H9 (cell line): ENCODE measurements at regions not wholly inside any gene's neighbourhood (a gene's known extent, or its start where the extent isn't known, plus 50 kb on each side); places are given as distances from the start of the nearest gene placed in this dataset.

Experiments
- DNase-seq: peaks from one replicate; pipeline ENCODE4 v3.0.0-alpha.2; 2017
- H2AFZ ChIP-seq: one replicate; pipeline ENCODE4 v1.6.1; 2013; ENCODE audit warnings: mild to moderate bottlenecking, low read length, control low read depth, moderate library complexity
- H2AK5ac ChIP-seq: 2 replicates; pipeline ENCODE4 v1.6.1; 2013; ENCODE audit warnings: low read length, control low read depth, mixed read lengths; ENCODE audit not compliant: insufficient read length
- H2BK120ac ChIP-seq: one replicate; pipeline ENCODE4 v1.6.1; 2013; ENCODE audit warnings: low read depth, mild to moderate bottlenecking, low read length, control low read depth, inconsistent platforms; ENCODE audit not compliant: poor library complexity, severe bottlenecking
- H2BK12ac ChIP-seq: 2 replicates; pipeline ENCODE4 v1.6.1; 2013; ENCODE audit warnings: low read length, control low read depth, mixed read lengths, low read depth; ENCODE audit not compliant: insufficient read length
- H2BK15ac ChIP-seq: 2 replicates; pipeline ENCODE4 v1.6.1; 2013; ENCODE audit warnings: low read depth, low read length, control low read depth
- H2BK20ac ChIP-seq: one replicate; pipeline ENCODE4 v1.6.1; 2013; ENCODE audit warnings: low read depth, mild to moderate bottlenecking, low read length, control low read depth, inconsistent platforms; ENCODE audit not compliant: poor library complexity, severe bottlenecking
- H2BK5ac ChIP-seq: 2 replicates; pipeline ENCODE4 v1.6.1; 2013; ENCODE audit warnings: low read length, control low read depth, mixed read lengths; ENCODE audit not compliant: insufficient read length
- H3K14ac ChIP-seq: 2 replicates; pipeline ENCODE4 v1.6.1; 2013; ENCODE audit warnings: low read length, control low read depth; ENCODE audit not compliant: insufficient read depth
- H3K18ac ChIP-seq: 2 replicates; pipeline ENCODE4 v1.6.1; 2013; ENCODE audit warnings: low read depth, mild to moderate bottlenecking, mixed read lengths, low read length, control low read depth; ENCODE audit not compliant: insufficient read length
- H3K23ac ChIP-seq: 2 replicates; pipeline ENCODE4 v1.6.1; 2013; ENCODE audit warnings: low read length, control low read depth, mixed read lengths, low read depth; ENCODE audit not compliant: insufficient read length
- H3K23me2 ChIP-seq: 2 replicates; pipeline ENCODE4 v1.6.1; 2013; ENCODE audit warnings: low read depth, mild to moderate bottlenecking, mixed read lengths, low read length, control low read depth; ENCODE audit not compliant: insufficient read length, poor library complexity, severe bottlenecking
- H3K27ac ChIP-seq: 2 replicates; pipeline ENCODE4 v1.5.1; 2013; ENCODE audit warnings: low read length, control low read depth, mixed read lengths, low read depth; ENCODE audit not compliant: insufficient read length
- H3K27me3 ChIP-seq: 2 replicates; pipeline ENCODE4 v1.6.1; 2013; ENCODE audit warnings: low read length, control low read depth, inconsistent platforms; ENCODE audit not compliant: insufficient read depth
- H3K4ac ChIP-seq: 2 replicates; pipeline ENCODE4 v1.6.1; 2013; ENCODE audit warnings: low read depth, mild to moderate bottlenecking, control low read depth, inconsistent platforms, low read length, moderate library complexity
- H3K4me1 ChIP-seq: 2 replicates; pipeline ENCODE4 v1.6.1; 2013; ENCODE audit warnings: low read length, control low read depth, inconsistent platforms; ENCODE audit not compliant: insufficient read depth
- H3K4me2 ChIP-seq: 2 replicates; pipeline ENCODE4 v1.6.1; 2013; ENCODE audit warnings: low read length, control low read depth, mixed read lengths; ENCODE audit not compliant: insufficient read length, insufficient read depth
- H3K56ac ChIP-seq: 2 replicates; pipeline ENCODE4 v1.6.1; 2013; ENCODE audit warnings: low read depth, mild to moderate bottlenecking, mixed read lengths, low read length, control low read depth; ENCODE audit not compliant: insufficient read length
- H3K79me1 ChIP-seq: 2 replicates; pipeline ENCODE4 v1.6.1; 2013; ENCODE audit warnings: low read depth, mild to moderate bottlenecking, moderate library complexity, low read length, control low read depth, inconsistent platforms; ENCODE audit not compliant: insufficient read depth, poor library complexity, severe bottlenecking
- H3K79me2 ChIP-seq: 2 replicates; pipeline ENCODE4 v1.6.1; 2013; ENCODE audit warnings: low read length, control low read depth, inconsistent platforms; ENCODE audit not compliant: insufficient read depth
- H3K9ac ChIP-seq: 2 replicates; pipeline ENCODE4 v1.6.1; 2013; ENCODE audit warnings: low read length, control low read depth, mixed read lengths; ENCODE audit not compliant: insufficient read length; ENCODE audit errors: extremely low read depth
- H3K9me3 ChIP-seq: one replicate; pipeline ENCODE4 v1.6.1; 2013; ENCODE audit warnings: low read depth, low read length, inconsistent platforms; ENCODE audit not compliant: control insufficient read depth
- H3T11ph ChIP-seq: one replicate; pipeline ENCODE4 v1.6.1; 2013; ENCODE audit warnings: mild to moderate bottlenecking, low read length, control low read depth, inconsistent platforms
- H4K20me1 ChIP-seq: one replicate; pipeline ENCODE4 v1.6.1; 2013; ENCODE audit not compliant: control insufficient read depth, insufficient read length, insufficient read depth
- H4K5ac ChIP-seq: 2 replicates; pipeline ENCODE4 v1.6.1; 2013; ENCODE audit warnings: low read depth, mild to moderate bottlenecking, mixed read lengths, low read length, control low read depth; ENCODE audit not compliant: insufficient read length
- H4K8ac ChIP-seq: replicated peaks from 2 replicates; pipeline ENCODE4 v1.6.1; 2013; ENCODE audit warnings: low read length, control low read depth, mixed read lengths, low read depth; ENCODE audit not compliant: insufficient read length
- H4K91ac ChIP-seq: 2 replicates; pipeline ENCODE4 v1.6.1; 2013; ENCODE audit warnings: low read depth, mild to moderate bottlenecking, moderate library complexity, mixed read lengths, low read length, control low read depth; ENCODE audit not compliant: insufficient read length
- H3K27ac Mint-ChIP-seq, 3 experiments: 2 replicates in 2 of 3; 3 replicates in 1 of 3; pipeline ENCODE4 v1.8.0; 2020 to 2021; ENCODE audit warnings: mixed read lengths in 3 of 3, mild to moderate bottlenecking in 1 of 3, moderate library complexity in 1 of 3
- H3K27me3 Mint-ChIP-seq: 2 replicates; pipeline ENCODE4 v1.8.0; 2021; ENCODE audit warnings: low read depth, mild to moderate bottlenecking, moderate library complexity, mixed read lengths
- H3K36me3 Mint-ChIP-seq, 3 experiments: 2 replicates in 2 of 3; 3 replicates in 1 of 3; pipeline ENCODE4 v1.8.0; 2020 to 2021; ENCODE audit warnings: low read depth in 3 of 3, mixed read lengths in 3 of 3; ENCODE audit not compliant: insufficient read depth in 1 of 3
- H3K4me1 Mint-ChIP-seq, 2 experiments: 2 replicates each; pipeline ENCODE4 v1.8.0; 2020; ENCODE audit warnings: mixed read lengths in 2 of 2
- H3K4me3 Mint-ChIP-seq, 2 experiments: 2 replicates in 1 of 2; 3 replicates in 1 of 2; pipeline ENCODE4 v1.8.0; 2020 to 2021; ENCODE audit warnings: mild to moderate bottlenecking in 2 of 2, mixed read lengths in 2 of 2, moderate library complexity in 1 of 2
- H3K9me3 Mint-ChIP-seq, 2 experiments: 2 replicates in 1 of 2; 3 replicates in 1 of 2; pipeline ENCODE4 v1.8.0; 2020; ENCODE audit warnings: mild to moderate bottlenecking in 2 of 2, mixed read lengths in 2 of 2, moderate library complexity in 1 of 2
- WGBS: extraction: QIAGEN DNeasy Blood & Tissue Kit; methylation state at CpG from one replicate; pipeline ENCODE4 v1.1.7; 2013; ENCODE audit warnings: missing lambda C conversion rate, low lambda C conversion rate, mixed read lengths; ENCODE audit not compliant: insufficient read length; ENCODE audit errors: extremely low coverage; 5-methylcytosine and 5-hydroxymethylcytosine counted together
- TF ChIP-seq, protein P1 (sequence below): fragments of 200-600 bp; sonication (generic); conservative IDR thresholded peaks from 3 replicates; pipeline ENCODE4 v1.8.0; 2021; ENCODE audit warnings: antibody characterized with exemption, mild to moderate bottlenecking

DNA sequence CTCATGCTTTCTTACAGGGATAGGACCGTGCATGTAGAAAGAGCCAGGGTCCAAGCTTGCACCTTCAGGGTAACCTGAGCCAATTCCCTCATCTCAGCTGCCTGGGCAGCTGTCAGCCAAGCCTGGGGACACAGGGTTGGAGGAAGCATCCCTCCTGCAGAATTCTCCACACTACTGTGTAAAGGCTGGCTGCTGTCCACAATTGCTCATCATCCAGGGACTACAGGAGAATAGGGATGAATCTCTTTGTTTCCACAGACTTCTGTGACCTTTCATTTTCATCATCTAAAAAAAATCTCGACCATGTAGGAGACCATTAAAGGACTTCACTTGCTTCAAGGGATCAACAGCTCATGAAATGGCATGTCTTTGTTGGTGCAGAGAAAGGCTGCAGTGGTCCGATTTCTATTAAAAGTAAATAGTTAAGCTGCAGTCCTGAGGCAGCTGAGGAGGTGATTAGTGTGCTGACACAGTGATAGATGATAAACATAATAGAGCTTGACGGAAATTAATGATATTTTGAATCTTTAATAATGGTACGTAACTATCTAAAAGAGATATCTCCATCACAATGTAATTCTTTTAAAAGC lies 74.4 kb upstream of the COPS8 start:
- no peak overlapping the region for H3K4ac ChIP-seq
- no peak overlapping the region for H4K5ac ChIP-seq
- H3K27me3 Mint-ChIP-seq, result peaks cover 15% of the 10 kb centered on the region
- no peak overlapping the region for H2BK12ac ChIP-seq
- H2BK20ac ChIP-seq, result no peak overlapping the region
- DNase-seq, result no peak
- no peak overlapping the region for H3T11ph ChIP-seq
- TF ChIP-seq, protein P1, sequence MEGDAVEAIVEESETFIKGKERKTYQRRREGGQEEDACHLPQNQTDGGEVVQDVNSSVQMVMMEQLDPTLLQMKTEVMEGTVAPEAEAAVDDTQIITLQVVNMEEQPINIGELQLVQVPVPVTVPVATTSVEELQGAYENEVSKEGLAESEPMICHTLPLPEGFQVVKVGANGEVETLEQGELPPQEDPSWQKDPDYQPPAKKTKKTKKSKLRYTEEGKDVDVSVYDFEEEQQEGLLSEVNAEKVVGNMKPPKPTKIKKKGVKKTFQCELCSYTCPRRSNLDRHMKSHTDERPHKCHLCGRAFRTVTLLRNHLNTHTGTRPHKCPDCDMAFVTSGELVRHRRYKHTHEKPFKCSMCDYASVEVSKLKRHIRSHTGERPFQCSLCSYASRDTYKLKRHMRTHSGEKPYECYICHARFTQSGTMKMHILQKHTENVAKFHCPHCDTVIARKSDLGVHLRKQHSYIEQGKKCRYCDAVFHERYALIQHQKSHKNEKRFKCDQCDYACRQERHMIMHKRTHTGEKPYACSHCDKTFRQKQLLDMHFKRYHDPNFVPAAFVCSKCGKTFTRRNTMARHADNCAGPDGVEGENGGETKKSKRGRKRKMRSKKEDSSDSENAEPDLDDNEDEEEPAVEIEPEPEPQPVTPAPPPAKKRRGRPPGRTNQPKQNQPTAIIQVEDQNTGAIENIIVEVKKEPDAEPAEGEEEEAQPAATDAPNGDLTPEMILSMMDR, result no peak
- H4K20me1 ChIP-seq, result no peaks in the 10 kb centered on the region
- H3K27ac Mint-ChIP-seq, result no peak overlapping the region
- H3K56ac ChIP-seq, result no peak overlapping the region
- H3K14ac ChIP-seq, result no peak overlapping the region
- no peaks in the 10 kb centered on the region for H3K4me1 ChIP-seq
- H3K79me1 ChIP-seq, result no peaks in the 10 kb centered on the region
- no peak overlapping the region for H4K91ac ChIP-seq
- no peaks in the 10 kb centered on the region for H3K79me2 ChIP-seq
- no peak overlapping the region for H3K4me3 Mint-ChIP-seq
- peaks cover 0 to 5% of the 10 kb centered on the region in 2 experiments; a peak in 2 of 5 replicates for H3K9me3 Mint-ChIP-seq
- no peak overlapping the region for H3K18ac ChIP-seq
- no peak overlapping the region for H2BK15ac ChIP-seq
- H2AFZ ChIP-seq, result no peak overlapping the region
- peaks cover 6 to 7% of the 10 kb centered on the region in 2 experiments; a peak in 3 of 4 replicates for H3K4me1 Mint-ChIP-seq
- H3K9ac ChIP-seq, result no peak overlapping the region
- H3K4me2 ChIP-seq, result no peak overlapping the region
- H3K27me3 ChIP-seq, result no peaks in the 10 kb centered on the region
- H2AK5ac ChIP-seq, result no peak overlapping the region
- no peaks in the 10 kb centered on the region for H3K23me2 ChIP-seq
- no peak overlapping the region for H3K23ac ChIP-seq
- H3K36me3 Mint-ChIP-seq, result peaks cover 0 to 5% (median 0%) of the 10 kb centered on the region in 3 experiments; a peak in 1 of 7 replicates
- no peak overlapping the region for H4K8ac ChIP-seq
- no peak overlapping the region for H3K27ac ChIP-seq
- WGBS, result no CpG with 5 or more reads among the region's 5 CpGs
- no peak overlapping the region for H2BK5ac ChIP-seq
- no peaks in the 10 kb centered on the region for H3K9me3 ChIP-seq
- H2BK120ac ChIP-seq, result no peak overlapping the region
